GM19023 (cell line): ENCODE measurements at regions not wholly inside any gene's neighbourhood (a gene's known extent, or its start where the extent isn't known, plus 50 kb on each side); places are given as distances from the start of the nearest gene placed in this dataset.

Experiments used
- ATAC-seq: cut with Tn5 transposase; IDR thresholded peaks from one replicate; pipeline ENCODE4 v1.9.1; 2021; ENCODE audit warnings: mild to moderate bottlenecking, moderate library complexity; ENCODE audit not compliant: unreplicated experiment

GRCh38 chr11:11016943-11017342 lies 159.1 kb upstream of the ZBED5 start:
- no peak for ATAC-seq

- no peak for ATAC-seq
Observed at GRCh38 chr11:11016068-11016467, 158.2 kb upstream of the ZBED5 start.

- no peak for ATAC-seq
Observed at GRCh38 chr11:11011617-11012016, 153.8 kb upstream of the ZBED5 start.

- no peak for ATAC-seq
Observed at GRCh38 chr11:11010624-11011127, 152.8 kb upstream of the ZBED5 start.

GRCh38 chr11:11009179-11009578 lies 151.3 kb upstream of the ZBED5 start:
- no peak for ATAC-seq

GRCh38 chr11:11004069-11004468 lies 146.2 kb upstream of the ZBED5 start:
- no peak for ATAC-seq

GRCh38 chr11:11003226-11003625 lies 145.4 kb upstream of the ZBED5 start:
- no peak for ATAC-seq

- no peak for ATAC-seq
Observed at GRCh38 chr11:11000579-11001283, 142.9 kb upstream of the ZBED5 start.

- no peak for ATAC-seq
Observed at GRCh38 chr11:10998674-10999073, 140.8 kb upstream of the ZBED5 start.

GRCh38 chr11:10996678-10997077 lies 138.8 kb upstream of the ZBED5 start:
- no peak for ATAC-seq

GRCh38 chr11:10993640-10994039 lies 135.8 kb upstream of the ZBED5 start:
- ATAC-seq: no peak

- ATAC-seq: no peak
Observed at GRCh38 chr11:10993186-10993585, 135.3 kb upstream of the ZBED5 start.

GRCh38 chr11:10991393-10991792 lies 133.5 kb upstream of the ZBED5 start:
- ATAC-seq: no peak

- no peak for ATAC-seq
Observed at GRCh38 chr11:10990637-10991193, 132.9 kb upstream of the ZBED5 start.

GRCh38 chr11:10990160-10990559 lies 132.3 kb upstream of the ZBED5 start:
- no peak for ATAC-seq

- no peak for ATAC-seq
Observed at GRCh38 chr11:10986006-10986405, 128.2 kb upstream of the ZBED5 start.

- ATAC-seq: no peak
Observed at GRCh38 chr11:10984742-10985141, 126.9 kb upstream of the ZBED5 start.

GRCh38 chr11:10984250-10984649 lies 126.4 kb upstream of the ZBED5 start:
- ATAC-seq: no peak

GRCh38 chr11:10982704-10983510 lies 125.1 kb upstream of the ZBED5 start:
- ATAC-seq: no peak

GRCh38 chr11:10979529-10979928 lies 121.7 kb upstream of the ZBED5 start:
- no peak for ATAC-seq

GRCh38 chr11:10978198-10978597 lies 120.3 kb upstream of the ZBED5 start:
- no peak for ATAC-seq

GRCh38 chr11:10975287-10975721 lies 117.5 kb upstream of the ZBED5 start:
- ATAC-seq: no peak
